DOHH2 (cell line): ENCODE measurements at regions not wholly inside any gene's neighbourhood (a gene's known extent, or its start where the extent isn't known, plus 50 kb on each side); places are given as distances from the start of the nearest gene placed in this dataset.

Source experiments
- H3F3A ChIP-seq: fragments of 200-600 bp; sonication (generic), shearing (Covaris generic); 2 replicates; pipeline ENCODE4 v1.6.0; 2016; ENCODE audit warnings: antibody characterized with exemption, mild to moderate bottlenecking; ENCODE audit not compliant: control insufficient read depth, insufficient read depth
- H3K27ac ChIP-seq: fragments of 200-600 bp; sonication (generic); 2 replicates; pipeline ENCODE4 v1.5.1; 2014; ENCODE audit warnings: low read depth, mild to moderate bottlenecking, low read length, moderate library complexity
- H3K27me3 ChIP-seq: fragments of 200-600 bp; sonication (generic); 2 replicates; pipeline ENCODE4 v1.6.1; 2014; ENCODE audit warnings: mild to moderate bottlenecking, low read length, mixed read lengths; ENCODE audit not compliant: control insufficient read depth
- H3K36me3 ChIP-seq: fragments of 200-600 bp; sonication (generic); 2 replicates; pipeline ENCODE4 v1.6.1; 2014; ENCODE audit warnings: mild to moderate bottlenecking, low read length, moderate library complexity, mixed read lengths; ENCODE audit not compliant: control insufficient read depth
- H3K4me1 ChIP-seq: fragments of 200-600 bp; sonication (generic); 2 replicates; pipeline ENCODE4 v1.6.1; 2014; ENCODE audit warnings: mild to moderate bottlenecking, low read length, mixed read lengths; ENCODE audit not compliant: control insufficient read depth
- H3K4me2 ChIP-seq: fragments of 200-600 bp; sonication (generic); 2 replicates; pipeline ENCODE4 v1.6.0; 2014; ENCODE audit warnings: mild to moderate bottlenecking, low read length, moderate library complexity
- H3K4me3 ChIP-seq: fragments of 200-600 bp; sonication (generic); 2 replicates; pipeline ENCODE4 v1.5.1; 2014; ENCODE audit warnings: mild to moderate bottlenecking, low read length, mixed read lengths
- H3K79me2 ChIP-seq: fragments of 200-600 bp; sonication (generic); 2 replicates; pipeline ENCODE4 v1.6.1; 2014; ENCODE audit warnings: mild to moderate bottlenecking, low read length, mixed read lengths; ENCODE audit not compliant: control insufficient read depth
- H3K9me2 ChIP-seq: fragments of 200-600 bp; sonication (generic); replicated peaks from 2 replicates; pipeline ENCODE4 v1.6.1; 2014; ENCODE audit warnings: mild to moderate bottlenecking, low read length, mixed read lengths; ENCODE audit not compliant: control insufficient read depth
- H3K9me3 ChIP-seq: fragments of 200-600 bp; sonication (generic); 2 replicates; pipeline ENCODE4 v1.6.1; 2014; ENCODE audit warnings: antibody characterized with exemption, low read length, mixed read lengths; ENCODE audit not compliant: control insufficient read depth, insufficient read depth
- H4K20me1 ChIP-seq: fragments of 200-600 bp; sonication (generic); 2 replicates; pipeline ENCODE4 v1.6.0; 2014; ENCODE audit warnings: low read depth, mild to moderate bottlenecking, antibody characterized with exemption, low read length, moderate library complexity; ENCODE audit not compliant: control insufficient read depth, insufficient read depth
- CTCF ChIP-seq: fragments of 200-600 bp; sonication (generic); IDR thresholded peaks from one replicate; pipeline ENCODE4 v1.5.1; 2014; ENCODE audit warnings: antibody characterized with exemption, mild to moderate bottlenecking, low read depth, low read length; ENCODE audit not compliant: poor library complexity, severe bottlenecking
- EZH2phosphoT487 ChIP-seq: fragments of 200-600 bp; sonication (generic); IDR thresholded peaks from 2 replicates; pipeline ENCODE4 v1.6.1; 2017; ENCODE audit warnings: borderline replicate concordance, mild to moderate bottlenecking, antibody characterized with exemption, low read length, moderate library complexity, mixed read lengths

DNA sequence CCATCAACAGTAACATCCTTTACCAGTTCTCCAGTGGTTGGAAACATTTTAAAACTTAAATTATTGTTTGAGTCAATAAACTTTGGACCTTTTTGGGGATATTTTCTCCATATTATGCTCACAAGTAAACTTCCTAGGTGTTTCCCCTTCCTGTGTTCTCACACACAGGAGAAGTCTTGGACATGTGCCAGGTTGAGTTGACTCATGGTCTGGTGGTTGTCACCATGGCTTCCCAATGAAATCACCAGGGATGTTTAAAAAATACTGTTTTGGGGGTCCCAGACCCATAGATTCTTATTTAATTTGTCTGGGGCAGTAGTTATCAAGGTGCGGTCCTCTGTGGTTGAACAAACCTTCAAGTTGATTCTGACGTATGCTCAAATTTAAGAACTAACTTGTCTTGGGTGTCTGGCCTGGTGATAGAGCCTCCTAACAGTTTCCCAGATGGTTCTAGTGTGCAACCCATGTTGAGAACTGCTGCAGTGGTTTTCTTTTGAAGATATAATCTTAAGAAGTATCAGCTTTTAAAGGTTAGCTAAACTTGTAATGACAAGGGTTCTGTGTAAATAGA lies 291.8 kb downstream of the EDEM1 start:
- H3K4me2 ChIP-seq = no peak overlapping the region
- no peaks in the 10 kb centered on the region for H3K36me3 ChIP-seq
- H3K9me2 ChIP-seq = no peaks in the 10 kb centered on the region
- H3F3A ChIP-seq = no peaks in the 10 kb centered on the region
- H3K4me1 ChIP-seq = no peaks in the 10 kb centered on the region
- H3K79me2 ChIP-seq = no peaks in the 10 kb centered on the region
- no peak overlapping the region for H3K4me3 ChIP-seq
- no peak overlapping the region for H3K27ac ChIP-seq
- H3K9me3 ChIP-seq = no peaks in the 10 kb centered on the region
- TF ChIP-seq EZH2phosphoT487 (no peak), CTCF (no peak)
- H4K20me1 ChIP-seq = no peaks in the 10 kb centered on the region
- no peaks in the 10 kb centered on the region for H3K27me3 ChIP-seq

GRCh38 chr3:5480190-5480589 lies 292.7 kb downstream of the EDEM1 start:
- no peaks in the 10 kb centered on the region for H3K79me2 ChIP-seq
- TF ChIP-seq EZH2phosphoT487 (no peak), CTCF (no peak)
- no peaks in the 10 kb centered on the region for H3K36me3 ChIP-seq
- H3K9me3 ChIP-seq = no peaks in the 10 kb centered on the region
- H4K20me1 ChIP-seq = no peaks in the 10 kb centered on the region
- H3K4me2 ChIP-seq = no peak overlapping the region
- H3K4me1 ChIP-seq = no peaks in the 10 kb centered on the region
- no peaks in the 10 kb centered on the region for H3K9me2 ChIP-seq
- no peak overlapping the region for H3K4me3 ChIP-seq
- no peaks in the 10 kb centered on the region for H3F3A ChIP-seq
- no peak overlapping the region for H3K27ac ChIP-seq
- no peaks in the 10 kb centered on the region for H3K27me3 ChIP-seq

DNA sequence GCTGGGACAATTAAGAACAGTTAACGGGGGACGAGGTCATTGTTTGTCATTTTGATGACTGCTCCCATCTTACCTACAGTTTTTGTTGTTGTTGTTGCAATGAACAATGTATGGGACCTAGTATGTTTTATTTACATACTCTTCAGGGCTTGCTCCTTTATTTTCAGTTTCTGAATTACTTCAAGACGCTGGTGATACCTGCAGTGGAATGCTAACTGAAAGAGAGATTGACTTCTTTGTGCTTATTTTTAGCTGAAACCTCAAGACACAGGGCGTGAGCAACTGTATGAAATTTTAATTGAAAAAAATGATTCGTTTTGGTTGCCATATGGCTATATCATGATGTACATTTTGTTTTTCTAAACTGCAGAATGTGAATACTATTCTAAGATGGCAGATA lies 297.9 kb downstream of the EDEM1 start:
- Histone ChIP-seq H3K27ac (no peak overlapping the region), H4K20me1 (no peaks in the 10 kb centered on the region), H3K9me3 (no peaks in the 10 kb centered on the region), H3K4me3 (no peak overlapping the region), H3K36me3 (no peaks in the 10 kb centered on the region), H3K4me1 (no peaks in the 10 kb centered on the region), H3K79me2 (no peaks in the 10 kb centered on the region), H3K4me2 (no peak overlapping the region), H3K9me2 (no peaks in the 10 kb centered on the region), H3K27me3 (no peaks in the 10 kb centered on the region), H3F3A (no peaks in the 10 kb centered on the region)
- TF ChIP-seq EZH2phosphoT487 (no peak), CTCF (no peak)
